ENCODE measurements at regions not wholly inside any gene's neighbourhood (a gene's known extent, or its start where the extent isn't known, plus 50 kb on each side); places are given as distances from the start of the nearest gene placed in this dataset.

DNA sequence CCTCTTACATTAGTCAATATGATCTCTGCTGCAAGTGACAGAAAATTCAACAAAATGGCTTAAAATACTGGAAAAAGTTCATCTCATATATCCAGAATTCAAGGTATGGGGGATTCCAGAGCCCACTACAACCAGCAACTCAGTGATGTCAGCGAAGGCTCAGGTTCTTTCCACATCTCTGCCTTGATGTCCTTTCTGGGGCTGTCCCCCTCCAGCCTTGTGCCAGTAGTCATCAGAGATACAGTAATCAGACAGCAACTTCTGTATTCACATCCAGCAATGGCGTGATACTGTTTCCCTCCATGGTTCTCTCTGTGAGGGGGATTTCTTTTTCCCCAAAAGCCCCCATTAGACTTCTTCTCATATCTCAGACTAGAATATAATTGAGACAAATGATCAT lies 103.4 kb upstream of the USP47 start:
- TF ChIP-seq, protein P1, sequence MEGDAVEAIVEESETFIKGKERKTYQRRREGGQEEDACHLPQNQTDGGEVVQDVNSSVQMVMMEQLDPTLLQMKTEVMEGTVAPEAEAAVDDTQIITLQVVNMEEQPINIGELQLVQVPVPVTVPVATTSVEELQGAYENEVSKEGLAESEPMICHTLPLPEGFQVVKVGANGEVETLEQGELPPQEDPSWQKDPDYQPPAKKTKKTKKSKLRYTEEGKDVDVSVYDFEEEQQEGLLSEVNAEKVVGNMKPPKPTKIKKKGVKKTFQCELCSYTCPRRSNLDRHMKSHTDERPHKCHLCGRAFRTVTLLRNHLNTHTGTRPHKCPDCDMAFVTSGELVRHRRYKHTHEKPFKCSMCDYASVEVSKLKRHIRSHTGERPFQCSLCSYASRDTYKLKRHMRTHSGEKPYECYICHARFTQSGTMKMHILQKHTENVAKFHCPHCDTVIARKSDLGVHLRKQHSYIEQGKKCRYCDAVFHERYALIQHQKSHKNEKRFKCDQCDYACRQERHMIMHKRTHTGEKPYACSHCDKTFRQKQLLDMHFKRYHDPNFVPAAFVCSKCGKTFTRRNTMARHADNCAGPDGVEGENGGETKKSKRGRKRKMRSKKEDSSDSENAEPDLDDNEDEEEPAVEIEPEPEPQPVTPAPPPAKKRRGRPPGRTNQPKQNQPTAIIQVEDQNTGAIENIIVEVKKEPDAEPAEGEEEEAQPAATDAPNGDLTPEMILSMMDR (conservative IDR thresholded peaks at IDR 0.05; ENCODE audit: low read depth, low read length), result no peak
- TF ChIP-seq RFX5 (IDR thresholded peaks at IDR 0.05; ENCODE audit: low read depth, low read length), result no peak
- no peak for TF ChIP-seq POLR2A (IDR thresholded peaks at IDR 0.05; ENCODE audit: low read depth, low read length)
- no peak for TF ChIP-seq FOS (IDR thresholded peaks at IDR 0.05; ENCODE audit: low read depth, low read length)
- no peak for TF ChIP-seq CEBPB (IDR thresholded peaks at IDR 0.05; ENCODE audit: low read depth, low read length)
- no peak for TF ChIP-seq RAD21 (IDR thresholded peaks at IDR 0.05; ENCODE audit: low read length)
- TF ChIP-seq BHLHE40 (IDR thresholded peaks at IDR 0.05; ENCODE audit: low read depth, low read length), result no peak
- TF ChIP-seq SMC3 (IDR thresholded peaks at IDR 0.05; ENCODE audit: low read depth, low read length), result no peak
- TF ChIP-seq, protein P2, sequence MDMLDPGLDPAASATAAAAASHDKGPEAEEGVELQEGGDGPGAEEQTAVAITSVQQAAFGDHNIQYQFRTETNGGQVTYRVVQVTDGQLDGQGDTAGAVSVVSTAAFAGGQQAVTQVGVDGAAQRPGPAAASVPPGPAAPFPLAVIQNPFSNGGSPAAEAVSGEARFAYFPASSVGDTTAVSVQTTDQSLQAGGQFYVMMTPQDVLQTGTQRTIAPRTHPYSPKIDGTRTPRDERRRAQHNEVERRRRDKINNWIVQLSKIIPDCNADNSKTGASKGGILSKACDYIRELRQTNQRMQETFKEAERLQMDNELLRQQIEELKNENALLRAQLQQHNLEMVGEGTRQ (IDR thresholded peaks at IDR 0.05; ENCODE audit: low read depth, low read length), result no peak
- TF ChIP-seq NFE2L2 (IDR thresholded peaks at IDR 0.05; ENCODE audit: low read depth, low read length), result no peak
- TF ChIP-seq RCOR1 (IDR thresholded peaks at IDR 0.05; ENCODE audit: insufficient replicate concordance, low read length), result no peak

Measured in IMR-90 (cell line).